ENCODE measurements at regions not wholly inside any gene's neighbourhood (a gene's known extent, or its start where the extent isn't known, plus 50 kb on each side); places are given as distances from the start of the nearest gene placed in this dataset.

DNA sequence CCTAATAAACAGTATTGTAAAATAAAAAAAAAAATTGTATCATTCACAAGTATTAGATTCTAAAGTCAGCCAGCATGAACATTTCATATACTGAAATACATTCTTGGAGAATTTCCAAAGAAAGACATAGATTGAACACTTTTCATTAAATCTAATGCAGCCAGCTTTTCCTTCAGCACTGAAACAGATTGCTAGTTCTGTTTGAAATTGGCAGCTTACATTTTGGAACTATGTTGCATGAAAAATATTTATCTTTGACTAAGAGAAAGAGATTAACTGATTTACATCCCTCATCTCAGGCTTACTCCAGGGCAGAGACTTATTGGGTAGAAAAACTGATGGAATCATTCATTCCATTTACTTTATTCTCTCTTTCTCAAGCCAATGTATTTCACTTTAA is 272.7 kb downstream of the PDHA2 start:
- no peaks in the 10 kb centered on the region for H3K27me3 ChIP-seq (ENCODE audit: control insufficient read depth, low read length)

DNA sequence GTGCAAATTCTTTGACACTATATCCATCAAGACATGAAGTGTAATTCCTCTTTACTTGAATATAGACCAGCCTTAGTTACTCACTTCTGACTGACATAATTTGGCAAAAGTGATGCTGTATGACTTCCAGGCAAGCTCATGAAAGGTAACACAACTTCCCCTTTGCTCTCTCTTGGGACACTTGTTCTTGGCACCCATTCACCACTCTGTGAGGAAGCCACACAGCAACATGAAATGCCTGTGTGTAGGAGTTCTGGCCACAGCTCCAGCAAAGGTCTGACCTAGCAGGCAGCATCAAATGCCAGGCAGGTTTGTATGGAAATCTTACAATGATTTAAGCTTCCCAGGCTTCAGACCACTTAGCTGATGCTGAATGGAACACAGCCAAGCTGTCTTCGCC is 280.3 kb downstream of the PDHA2 start:
- no peak overlapping the region for H3K27ac ChIP-seq (ENCODE audit: low read depth, low read length)
- no peaks in the 10 kb centered on the region for H3F3A ChIP-seq (ENCODE audit: control insufficient read depth, insufficient read depth)
- H3K4me2 ChIP-seq (ENCODE audit: low read length), result no peak overlapping the region
- no peak for TF ChIP-seq EZH2phosphoT487 (IDR thresholded peaks at IDR 0.05; ENCODE audit: borderline replicate concordance, low read length)
- no peak for TF ChIP-seq CTCF (IDR thresholded peaks at IDR 0.05; ENCODE audit: low read depth, low read length, poor library complexity, severe bottlenecking)
- H3K4me1 ChIP-seq (ENCODE audit: control insufficient read depth, low read length), result no peaks in the 10 kb centered on the region
- no peaks in the 10 kb centered on the region for H3K9me3 ChIP-seq (ENCODE audit: control insufficient read depth, insufficient read depth, low read length)
- H3K9me2 ChIP-seq (replicated peaks; ENCODE audit: control insufficient read depth, low read length), result no peaks in the 10 kb centered on the region
- H3K27me3 ChIP-seq (ENCODE audit: control insufficient read depth, low read length), result no peaks in the 10 kb centered on the region
- no peaks in the 10 kb centered on the region for H3K79me2 ChIP-seq (ENCODE audit: control insufficient read depth, low read length)
- H3K36me3 ChIP-seq (ENCODE audit: control insufficient read depth, low read length), result no peaks in the 10 kb centered on the region
- H3K4me3 ChIP-seq (ENCODE audit: low read length), result no peak overlapping the region
- no peaks in the 10 kb centered on the region for H4K20me1 ChIP-seq (ENCODE audit: control insufficient read depth, insufficient read depth, low read depth, low read length)

More for the DNA sequence above, 272.7 kb downstream of the PDHA2 start:
- Histone ChIP-seq H3K27ac (ENCODE audit: low read depth, low read length) (no peak overlapping the region), H3K4me2 (ENCODE audit: low read length) (no peak overlapping the region), H3K36me3 (ENCODE audit: control insufficient read depth, low read length) (no peaks in the 10 kb centered on the region), H3K4me1 (ENCODE audit: control insufficient read depth, low read length) (no peaks in the 10 kb centered on the region), H3F3A (ENCODE audit: control insufficient read depth, insufficient read depth) (no peaks in the 10 kb centered on the region), H3K79me2 (ENCODE audit: control insufficient read depth, low read length) (no peaks in the 10 kb centered on the region), H4K20me1 (ENCODE audit: control insufficient read depth, insufficient read depth, low read depth, low read length) (no peaks in the 10 kb centered on the region), H3K9me2 (replicated peaks; ENCODE audit: control insufficient read depth, low read length) (no peaks in the 10 kb centered on the region), H3K4me3 (ENCODE audit: low read length) (no peak overlapping the region), H3K9me3 (ENCODE audit: control insufficient read depth, insufficient read depth, low read length) (no peaks in the 10 kb centered on the region)
- TF ChIP-seq CTCF (IDR thresholded peaks at IDR 0.05; ENCODE audit: low read depth, low read length, poor library complexity, severe bottlenecking) (no peak), EZH2phosphoT487 (IDR thresholded peaks at IDR 0.05; ENCODE audit: borderline replicate concordance, low read length) (no peak)

DNA sequence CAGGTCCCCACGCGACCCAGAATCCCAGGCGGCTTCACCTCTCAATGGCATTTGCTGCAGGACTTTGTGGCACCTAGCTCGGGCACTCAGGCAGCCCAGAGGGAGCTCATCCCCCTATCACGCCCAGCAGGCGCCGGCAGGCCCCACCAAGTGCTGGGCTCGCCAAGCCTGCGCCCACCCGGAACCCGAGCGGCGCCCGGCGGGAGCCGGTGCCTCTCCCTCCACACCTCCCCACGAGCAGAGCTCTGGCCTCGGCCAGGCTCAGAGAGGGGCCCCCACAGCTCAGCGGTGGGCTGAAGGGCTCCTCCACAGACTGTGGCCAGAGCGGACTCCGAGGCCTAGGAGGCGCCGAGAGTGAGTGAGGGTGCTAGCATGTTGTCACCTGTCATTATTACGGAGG is 286.3 kb downstream of the PDHA2 start:
- Histone ChIP-seq H3K9me2 (replicated peaks; ENCODE audit: control insufficient read depth, low read length) (no peaks in the 10 kb centered on the region), H3K4me1 (ENCODE audit: control insufficient read depth, low read length) (no peaks in the 10 kb centered on the region), H3K4me3 (ENCODE audit: low read length) (no peak overlapping the region), H3K4me2 (ENCODE audit: low read length) (no peak overlapping the region), H3K9me3 (ENCODE audit: control insufficient read depth, insufficient read depth, low read length) (no peaks in the 10 kb centered on the region), H3K36me3 (ENCODE audit: control insufficient read depth, low read length) (no peaks in the 10 kb centered on the region), H4K20me1 (ENCODE audit: control insufficient read depth, insufficient read depth, low read depth, low read length) (no peaks in the 10 kb centered on the region), H3F3A (ENCODE audit: control insufficient read depth, insufficient read depth) (no peaks in the 10 kb centered on the region), H3K27me3 (ENCODE audit: control insufficient read depth, low read length) (no peaks in the 10 kb centered on the region), H3K79me2 (ENCODE audit: control insufficient read depth, low read length) (no peaks in the 10 kb centered on the region), H3K27ac (ENCODE audit: low read depth, low read length) (no peak overlapping the region)
- TF ChIP-seq EZH2phosphoT487 (IDR thresholded peaks at IDR 0.05; ENCODE audit: borderline replicate concordance, low read length) (no peak), CTCF (IDR thresholded peaks at IDR 0.05; ENCODE audit: low read depth, low read length, poor library complexity, severe bottlenecking) (no peak)

GRCh38 chr4:96131186-96131585 is 291.3 kb downstream of the PDHA2 start:
- Histone ChIP-seq H3K4me3 (ENCODE audit: low read length) (no peak overlapping the region), H3K9me2 (replicated peaks; ENCODE audit: control insufficient read depth, low read length) (no peaks in the 10 kb centered on the region), H3K4me1 (ENCODE audit: control insufficient read depth, low read length) (no peaks in the 10 kb centered on the region), H3K4me2 (ENCODE audit: low read length) (no peak overlapping the region), H3K36me3 (ENCODE audit: control insufficient read depth, low read length) (no peaks in the 10 kb centered on the region), H3F3A (ENCODE audit: control insufficient read depth, insufficient read depth) (no peaks in the 10 kb centered on the region), H3K79me2 (ENCODE audit: control insufficient read depth, low read length) (no peaks in the 10 kb centered on the region), H3K27me3 (ENCODE audit: control insufficient read depth, low read length) (no peaks in the 10 kb centered on the region), H3K27ac (ENCODE audit: low read depth, low read length) (no peak overlapping the region), H4K20me1 (ENCODE audit: control insufficient read depth, insufficient read depth, low read depth, low read length) (no peaks in the 10 kb centered on the region), H3K9me3 (ENCODE audit: control insufficient read depth, insufficient read depth, low read length) (no peaks in the 10 kb centered on the region)
- no peak for TF ChIP-seq EZH2phosphoT487 (IDR thresholded peaks at IDR 0.05; ENCODE audit: borderline replicate concordance, low read length)
- TF ChIP-seq CTCF (IDR thresholded peaks at IDR 0.05; ENCODE audit: low read depth, low read length, poor library complexity, severe bottlenecking), result no peak

Measured in DOHH2 (cell line).